ENCODE measurements at regions not wholly inside any gene's neighbourhood (a gene's known extent, or its start where the extent isn't known, plus 50 kb on each side); places are given as distances from the start of the nearest gene placed in this dataset.

- no peak for DNase-seq (ENCODE audit: low read depth)
- H3K4me3 ChIP-seq (ENCODE audit: low read depth, low read length): no peak overlapping the region
- TF ChIP-seq CTCF (IDR thresholded peaks at IDR 0.05; ENCODE audit: low read depth, low read length): no peak
- no peak for TF ChIP-seq POLR2A (IDR thresholded peaks at IDR 0.05; ENCODE audit: extremely low read depth, insufficient read length)
- TF ChIP-seq MAX (IDR thresholded peaks at IDR 0.05; ENCODE audit: low read depth, low read length): no peak
- no peak for TF ChIP-seq MYC (IDR thresholded peaks at IDR 0.05; ENCODE audit: low read depth, low read length)
These were observed 169.4 kb downstream of the SLIT2 start for GRCh38 chr4:20420916-20421602.

- TF ChIP-seq MAX (IDR thresholded peaks at IDR 0.05; ENCODE audit: low read depth, low read length) (no peak), CTCF (IDR thresholded peaks at IDR 0.05; ENCODE audit: low read depth, low read length) (no peak), POLR2A (IDR thresholded peaks at IDR 0.05; ENCODE audit: extremely low read depth, insufficient read length) (no peak), MYC (IDR thresholded peaks at IDR 0.05; ENCODE audit: low read depth, low read length) (no peak)
- no peak for DNase-seq (ENCODE audit: low read depth)
- H3K4me3 ChIP-seq (ENCODE audit: low read depth, low read length): no peak overlapping the region
These were observed 169.9 kb downstream of the SLIT2 start for GRCh38 chr4:20421603-20421985.

GRCh38 chr4:20422398-20422797 lies 170.7 kb downstream of the SLIT2 start:
- TF ChIP-seq CTCF (IDR thresholded peaks at IDR 0.05; ENCODE audit: low read depth, low read length) (peak; percentile 47), MAX (IDR thresholded peaks at IDR 0.05; ENCODE audit: low read depth, low read length) (no peak)
- H3K4me3 ChIP-seq (ENCODE audit: low read depth, low read length): no peak overlapping the region
- DNase-seq (ENCODE audit: low read depth): peak; percentile 66

GRCh38 chr4:20423420-20423819 lies 171.7 kb downstream of the SLIT2 start:
- no peak for DNase-seq (ENCODE audit: low read depth)
- H3K4me3 ChIP-seq (ENCODE audit: low read depth, low read length): no peak overlapping the region
- TF ChIP-seq MYC (IDR thresholded peaks at IDR 0.05; ENCODE audit: low read depth, low read length): no peak

GRCh38 chr4:20426028-20426427 lies 174.3 kb downstream of the SLIT2 start:
- H3K4me3 ChIP-seq (ENCODE audit: low read depth, low read length): no peak overlapping the region
- TF ChIP-seq MYC (IDR thresholded peaks at IDR 0.05; ENCODE audit: low read depth, low read length) (no peak), CTCF (IDR thresholded peaks at IDR 0.05; ENCODE audit: low read depth, low read length) (no peak)
- DNase-seq (ENCODE audit: low read depth): no peak

GRCh38 chr4:20428436-20429160 lies 176.9 kb downstream of the SLIT2 start:
- no peak for TF ChIP-seq MYC (IDR thresholded peaks at IDR 0.05; ENCODE audit: low read depth, low read length)
- H3K4me3 ChIP-seq (ENCODE audit: low read depth, low read length): no peak overlapping the region
- peak; percentile 26 for DNase-seq (ENCODE audit: low read depth)

GRCh38 chr4:20430259-20430941 lies 178.7 kb downstream of the SLIT2 start:
- DNase-seq (ENCODE audit: low read depth): no peak
- no peak for TF ChIP-seq CTCF (IDR thresholded peaks at IDR 0.05; ENCODE audit: low read depth, low read length)
- no peak for TF ChIP-seq MYC (IDR thresholded peaks at IDR 0.05; ENCODE audit: low read depth, low read length)
- TF ChIP-seq MAX (IDR thresholded peaks at IDR 0.05; ENCODE audit: low read depth, low read length): no peak
- TF ChIP-seq POLR2A (IDR thresholded peaks at IDR 0.05; ENCODE audit: extremely low read depth, insufficient read length): no peak
- no peak overlapping the region for H3K4me3 ChIP-seq (ENCODE audit: low read depth, low read length)
